HG03432 (cell line): ENCODE measurements at regions not wholly inside any gene's neighbourhood (a gene's known extent, or its start where the extent isn't known, plus 50 kb on each side); places are given as distances from the start of the nearest gene placed in this dataset.

ENCODE experiments used
- ATAC-seq: cut with Tn5 transposase; IDR thresholded peaks from one replicate; pipeline ENCODE4 v1.9.1; 2021; ENCODE audit warnings: mild to moderate bottlenecking, moderate library complexity; ENCODE audit not compliant: unreplicated experiment

DNA sequence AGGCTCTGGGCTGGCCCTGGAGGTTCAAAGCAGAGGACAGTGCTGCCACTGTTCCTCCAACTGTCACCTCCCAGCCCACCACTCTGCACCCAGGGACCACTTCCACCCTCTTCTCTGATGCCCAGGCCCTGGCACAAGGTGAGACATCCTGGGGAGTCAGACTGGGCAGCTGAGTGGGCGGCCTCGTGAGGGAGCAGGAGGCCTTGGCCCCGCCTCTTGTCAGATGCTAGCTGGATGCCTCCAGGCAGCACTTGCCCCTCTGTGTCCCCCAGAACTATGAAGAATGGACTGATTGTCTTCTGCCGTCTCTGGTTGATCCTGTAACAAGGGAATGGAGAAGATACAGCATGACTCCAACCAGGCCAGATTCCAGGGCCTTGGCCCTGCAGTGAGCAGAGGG, 191.0 kb upstream of the LINGO1 start:
- no peak for ATAC-seq

DNA sequence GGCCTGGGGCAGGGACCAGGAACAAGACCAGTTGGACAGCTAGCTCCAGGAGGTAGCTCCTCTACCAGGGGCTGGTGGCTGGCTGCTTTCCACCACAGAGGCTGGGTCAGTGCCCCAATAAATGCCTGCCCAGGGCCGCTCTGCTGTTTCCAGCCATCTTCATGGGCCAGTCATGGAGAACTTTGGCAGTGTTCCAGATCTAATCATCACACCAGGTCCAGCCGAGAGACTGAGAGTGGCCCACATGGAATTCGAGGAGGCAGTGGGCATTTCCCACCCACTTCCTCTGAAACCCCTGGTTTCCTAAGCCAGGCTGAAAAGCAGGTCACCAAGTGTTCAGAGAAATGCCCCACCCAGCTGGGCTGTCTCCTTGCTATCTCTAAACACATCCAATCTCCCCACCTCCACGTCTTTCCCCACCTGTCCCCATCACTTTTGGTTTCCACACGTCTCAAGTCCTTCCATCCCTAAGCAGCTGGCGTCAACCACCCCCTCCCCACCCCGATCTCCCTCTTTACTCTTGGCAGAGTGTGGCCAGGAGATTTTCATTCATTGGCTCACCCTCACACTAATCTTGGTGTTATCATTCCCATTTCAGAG, 190.0 kb upstream of the LINGO1 start:
- ATAC-seq: no peak

DNA sequence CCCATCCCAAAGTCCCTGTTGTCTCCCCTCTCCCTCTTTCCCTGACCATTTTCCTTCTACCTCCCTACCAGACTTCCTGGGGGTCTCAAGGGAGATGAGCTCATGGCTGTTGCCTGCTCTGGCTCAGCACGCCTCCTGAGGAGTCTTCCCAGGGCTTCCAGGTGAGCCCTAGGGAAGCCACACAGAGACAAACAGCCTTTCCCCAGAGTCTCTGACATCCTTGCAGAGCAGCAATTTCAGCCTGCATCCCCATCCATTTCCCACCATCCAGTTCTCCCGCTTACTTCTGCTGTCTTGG, 189.2 kb upstream of the LINGO1 start:
- ATAC-seq: no peak

DNA sequence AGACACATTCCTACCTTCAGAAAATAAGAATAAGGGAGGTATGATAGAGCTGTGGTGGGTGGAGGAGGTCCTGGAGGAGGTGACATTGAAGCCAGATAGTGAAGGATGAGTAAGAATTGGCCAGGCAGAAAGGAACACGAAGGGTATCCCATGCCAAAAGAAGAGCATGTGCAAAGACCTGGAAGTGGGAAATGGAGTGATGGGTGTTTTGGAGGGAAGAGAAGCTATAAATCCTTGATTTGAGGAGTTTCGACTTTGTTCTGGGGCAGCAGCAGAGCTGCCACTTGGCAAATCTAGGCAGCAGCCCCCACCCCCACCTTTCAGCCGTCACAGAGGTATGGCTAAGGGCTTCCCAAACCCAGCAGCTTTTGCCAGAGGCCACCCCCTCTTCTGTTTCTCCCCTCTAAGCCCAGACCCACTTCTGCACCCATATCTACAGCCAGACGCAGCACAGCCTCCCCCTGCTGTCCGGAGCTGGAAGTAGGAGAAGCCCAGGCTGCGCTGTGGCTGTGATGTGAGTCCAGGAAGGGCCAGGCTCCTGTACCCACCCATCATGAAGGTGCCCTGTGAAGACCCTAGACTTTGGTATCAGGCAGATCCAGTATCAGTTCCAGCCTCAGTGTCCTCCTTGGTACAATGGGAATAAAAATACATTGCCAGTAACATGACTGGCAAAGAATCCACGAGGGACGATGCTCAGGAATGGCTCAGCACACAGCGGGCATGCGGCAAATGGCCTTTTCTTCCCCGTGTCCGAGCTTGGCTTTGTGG, 188.7 kb upstream of the LINGO1 start:
- ATAC-seq: no peak

DNA sequence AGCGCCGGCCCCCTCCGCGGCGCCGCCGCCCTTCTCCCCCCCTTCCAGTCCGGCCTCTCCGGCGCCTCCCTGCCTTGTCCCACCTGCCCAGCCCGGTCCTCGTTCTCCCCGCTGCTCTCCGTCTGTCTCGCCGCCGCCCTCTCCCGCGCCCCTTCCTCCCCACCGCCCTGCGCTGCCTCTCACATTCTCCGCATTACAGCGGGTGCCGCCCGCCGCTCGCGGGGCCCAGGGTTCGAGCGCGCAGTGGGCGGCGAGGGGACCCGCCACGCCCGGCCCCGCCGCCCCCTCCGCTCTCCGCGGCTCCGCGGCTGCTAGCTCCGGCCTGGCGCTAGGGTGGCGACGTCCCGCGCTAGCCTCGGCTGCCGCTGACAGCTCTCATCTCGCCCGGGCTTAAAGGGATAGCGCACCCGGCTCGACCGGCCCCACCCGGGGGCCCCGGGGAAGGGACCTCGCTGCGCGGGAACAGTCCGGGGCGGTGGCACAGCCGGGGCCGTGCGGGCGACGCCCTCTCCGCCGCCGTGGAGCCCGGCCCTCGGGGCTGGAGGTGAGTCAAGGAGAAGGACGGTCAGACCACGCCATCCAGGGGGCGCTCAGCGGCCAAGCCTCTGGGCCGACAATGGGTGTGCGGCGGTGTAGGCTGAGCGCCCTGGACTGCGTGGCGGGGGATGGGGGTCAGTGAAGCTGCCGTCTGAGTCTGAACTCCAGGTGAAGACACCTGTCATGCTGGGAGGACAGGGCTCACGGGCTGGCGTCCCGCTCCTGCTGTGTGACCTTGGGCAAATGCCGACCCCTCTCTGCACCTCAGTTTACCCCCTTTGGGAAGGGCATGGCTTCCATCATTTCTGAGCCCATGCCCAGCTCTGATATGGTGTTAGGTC, 187.4 kb upstream of the LINGO1 start:
- ATAC-seq: no peak

DNA sequence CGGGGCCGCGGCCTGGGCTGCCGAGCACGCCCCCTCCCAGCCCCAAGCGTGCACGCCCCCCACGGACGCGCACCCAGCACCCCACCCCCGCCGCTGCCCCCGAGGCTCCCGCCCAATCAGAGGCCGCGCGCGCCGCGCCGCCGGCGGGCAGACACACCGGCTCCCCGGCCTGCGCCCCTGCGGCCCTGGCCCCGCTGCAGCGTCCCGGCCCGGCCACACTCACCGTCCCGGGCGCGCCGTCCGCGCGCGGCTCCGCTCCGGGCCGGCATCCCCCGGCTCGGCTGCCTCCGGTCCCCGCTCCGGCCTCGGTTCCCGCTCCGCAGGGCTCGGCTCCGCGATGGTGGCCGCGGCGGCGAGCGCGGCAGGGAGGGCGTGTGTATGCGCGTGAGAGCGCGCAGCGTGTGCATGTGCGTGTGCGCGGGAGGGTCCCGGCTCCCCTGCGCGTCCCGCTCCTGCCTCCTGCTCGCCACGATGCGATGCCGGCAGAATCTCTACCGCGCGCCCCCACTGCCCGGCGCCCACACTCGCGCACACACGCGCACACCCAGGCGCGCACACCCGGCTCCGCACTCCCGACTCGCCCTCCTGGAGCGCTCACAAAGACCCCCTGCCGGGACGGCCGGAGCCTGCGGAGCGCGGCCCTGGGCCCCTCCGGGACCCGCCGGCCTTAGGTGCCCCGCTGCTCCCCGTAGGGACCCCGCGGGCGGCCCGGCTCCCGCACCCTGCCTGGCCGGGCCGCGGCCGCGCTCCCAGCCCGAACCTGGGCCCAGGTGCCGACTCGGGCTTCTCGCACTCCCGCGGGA, 186.5 kb upstream of the LINGO1 start:
- ATAC-seq: no peak

DNA sequence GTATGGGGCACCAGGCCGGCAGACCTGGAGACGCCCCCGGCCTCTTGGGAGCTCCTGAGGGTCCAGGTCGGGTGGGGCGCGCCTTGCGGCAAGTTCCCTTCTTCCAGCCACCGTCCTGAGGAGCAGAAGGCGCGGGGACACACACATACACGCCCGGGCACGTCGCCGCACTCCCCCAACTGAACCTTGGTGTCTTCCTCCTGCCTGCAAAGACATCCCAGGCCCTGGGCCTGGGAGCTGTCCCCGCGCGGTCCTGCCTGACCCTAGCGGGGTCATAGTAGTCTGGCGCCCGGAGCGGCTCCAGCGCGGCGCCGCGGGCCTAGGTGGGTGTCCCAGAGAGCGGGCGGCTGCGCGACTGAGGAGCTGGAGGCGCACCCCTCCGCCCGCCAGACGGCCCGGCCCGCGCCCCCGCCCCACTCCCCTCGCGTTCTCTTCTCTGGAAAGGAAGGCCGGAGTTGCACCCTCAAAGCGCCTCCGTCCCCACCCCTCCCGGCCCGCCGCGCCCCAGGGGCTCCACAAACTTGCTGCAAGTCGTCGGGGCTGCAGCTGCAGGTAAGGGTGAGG, 185.9 kb upstream of the LINGO1 start:
- ATAC-seq: no peak

DNA sequence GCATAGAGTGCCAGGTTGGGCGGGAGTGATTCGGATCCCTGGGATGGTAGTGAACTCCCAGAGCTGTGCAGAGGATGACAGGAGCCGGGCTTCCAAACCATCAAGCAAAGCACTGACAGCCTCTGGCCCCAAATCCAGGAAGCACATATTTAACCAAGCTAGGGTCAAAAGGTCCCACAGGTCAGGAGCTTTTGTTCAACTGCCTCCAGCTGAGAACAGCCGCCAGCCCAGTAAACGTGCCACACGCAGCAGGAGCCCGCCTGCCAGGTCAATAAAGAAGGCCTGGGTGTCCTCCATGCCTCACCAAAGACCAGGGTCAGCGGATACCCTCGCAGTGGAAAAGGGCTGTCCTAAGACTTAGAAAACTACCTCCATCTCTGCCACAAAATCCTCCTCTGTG, 184.7 kb upstream of the LINGO1 start:
- no peak for ATAC-seq

DNA sequence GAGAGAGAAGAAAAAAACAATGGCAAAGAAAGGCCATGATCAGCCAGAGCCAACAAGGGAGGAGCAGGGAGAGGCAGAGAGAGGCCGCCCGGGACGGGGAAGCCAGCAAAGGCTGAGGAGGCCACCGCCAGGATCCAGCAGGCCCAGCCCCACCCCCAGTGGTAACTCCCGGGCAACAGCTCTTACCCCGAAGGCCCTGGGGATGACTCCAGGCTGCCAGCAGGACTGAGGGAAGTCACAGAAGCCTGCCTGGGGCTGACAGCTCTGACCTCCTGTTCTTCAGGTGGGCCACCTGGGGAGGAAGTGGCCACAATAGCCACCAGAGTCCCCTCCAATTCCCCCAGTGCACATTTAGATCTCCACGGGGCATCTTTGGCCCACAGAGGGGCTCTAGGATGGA, 184.3 kb upstream of the LINGO1 start:
- no peak for ATAC-seq

DNA sequence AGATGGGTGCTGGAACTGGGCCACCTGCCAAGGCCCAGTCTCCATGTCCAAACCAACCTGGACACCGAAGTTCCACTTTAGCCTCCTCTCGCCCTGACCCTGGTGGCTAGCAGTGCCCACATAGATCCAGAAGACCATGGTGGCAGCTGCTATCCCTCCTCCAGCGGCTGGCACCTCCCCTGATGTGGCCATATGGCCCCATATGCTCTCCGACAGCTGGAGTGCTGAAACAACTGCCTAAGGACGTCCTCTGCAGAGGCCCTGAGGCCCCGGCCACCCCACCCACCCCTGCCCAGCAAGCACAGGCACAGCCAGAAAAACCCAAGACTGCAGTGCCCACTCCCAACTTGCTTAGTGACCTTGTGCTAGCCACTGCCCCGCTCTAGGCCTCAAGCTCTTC, 182.3 kb upstream of the LINGO1 start:
- ATAC-seq: no peak

DNA sequence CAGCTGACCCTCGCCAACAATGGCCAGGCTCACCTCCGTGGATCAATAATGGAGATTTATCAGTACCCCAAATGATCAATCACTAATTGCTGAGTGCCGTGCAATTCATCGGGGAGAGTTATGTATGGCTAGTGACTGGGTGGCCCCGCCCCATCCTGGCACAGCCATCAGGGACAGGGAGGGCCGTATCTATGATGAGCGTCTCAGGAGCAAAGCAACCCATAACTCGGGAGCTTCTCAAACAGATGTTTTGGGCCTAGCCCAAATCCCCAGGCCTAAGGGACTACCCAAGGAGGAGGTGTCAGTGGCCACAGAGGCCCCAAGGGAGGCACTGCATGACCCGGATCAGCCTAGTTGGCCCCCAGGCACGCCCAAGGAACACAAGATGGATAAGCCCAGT, 180.0 kb upstream of the LINGO1 start:
- no peak for ATAC-seq

DNA sequence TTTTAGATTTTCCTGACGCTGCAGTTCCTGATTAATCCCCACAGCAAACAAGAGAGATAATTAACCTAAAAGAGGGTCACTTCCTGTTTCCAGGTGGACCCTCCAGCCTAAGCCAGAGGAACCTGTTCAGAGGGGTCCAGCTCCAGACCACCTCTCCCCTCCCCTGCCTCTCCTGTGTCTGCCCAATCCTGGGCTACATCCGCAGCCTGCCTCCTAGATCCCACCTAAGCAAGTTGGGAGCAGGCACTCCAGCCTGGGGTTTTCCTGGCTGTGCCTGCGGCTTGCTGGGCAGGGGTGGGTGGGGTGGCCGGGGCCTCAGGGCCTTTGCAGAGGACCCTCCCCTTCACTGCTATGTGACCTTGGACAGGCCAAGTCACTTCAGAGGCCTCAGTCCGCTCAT, 178.6 kb upstream of the LINGO1 start:
- no peak for ATAC-seq

DNA sequence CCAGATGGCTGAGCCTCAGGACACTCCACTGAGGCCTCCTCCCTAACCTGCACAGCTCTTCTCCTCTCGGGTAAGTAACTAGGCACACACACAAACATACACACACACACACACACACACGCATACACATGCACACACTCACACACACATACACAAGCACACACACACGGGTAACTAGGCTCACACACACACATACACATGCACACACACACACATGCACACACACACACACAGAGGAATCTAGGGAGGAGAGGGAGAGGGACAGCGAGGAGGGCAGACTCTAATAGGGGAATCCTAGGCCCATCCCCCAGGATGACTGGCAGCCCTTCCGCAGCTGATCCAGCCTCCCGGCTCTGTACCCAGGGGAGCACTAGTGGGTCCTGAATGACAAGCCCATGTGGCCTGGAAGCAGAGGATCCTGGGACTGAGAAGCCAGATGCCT, 177.4 kb upstream of the LINGO1 start:
- no peak for ATAC-seq

DNA sequence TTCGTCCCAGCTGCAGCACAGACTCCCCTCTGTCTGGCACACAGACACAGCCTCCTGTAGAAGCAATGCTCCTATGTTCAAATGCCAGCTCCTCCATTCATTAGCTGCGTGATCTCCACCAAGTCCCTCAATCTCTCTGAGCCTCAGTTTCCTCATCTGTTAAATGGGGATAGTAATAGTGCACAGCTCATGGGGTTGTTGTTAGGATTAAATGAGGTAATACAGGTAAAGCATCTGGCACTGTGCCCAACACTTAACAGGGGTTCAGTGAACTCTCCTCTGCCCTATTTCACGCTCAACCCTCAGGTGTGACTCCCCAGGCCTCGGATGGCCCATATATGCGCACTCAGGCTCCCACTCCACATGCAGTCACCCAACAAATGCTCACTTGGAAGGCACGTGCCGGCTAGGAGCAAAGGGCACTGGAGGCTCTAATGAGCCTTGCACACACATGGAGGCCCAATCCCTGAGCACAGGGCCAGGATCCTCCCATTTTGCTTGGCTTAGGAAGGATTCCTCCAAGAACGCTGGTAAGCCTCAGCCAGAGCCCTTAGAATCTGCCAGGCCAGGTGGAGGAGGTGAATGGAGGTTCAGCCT, 176.0 kb upstream of the LINGO1 start:
- no peak for ATAC-seq

DNA sequence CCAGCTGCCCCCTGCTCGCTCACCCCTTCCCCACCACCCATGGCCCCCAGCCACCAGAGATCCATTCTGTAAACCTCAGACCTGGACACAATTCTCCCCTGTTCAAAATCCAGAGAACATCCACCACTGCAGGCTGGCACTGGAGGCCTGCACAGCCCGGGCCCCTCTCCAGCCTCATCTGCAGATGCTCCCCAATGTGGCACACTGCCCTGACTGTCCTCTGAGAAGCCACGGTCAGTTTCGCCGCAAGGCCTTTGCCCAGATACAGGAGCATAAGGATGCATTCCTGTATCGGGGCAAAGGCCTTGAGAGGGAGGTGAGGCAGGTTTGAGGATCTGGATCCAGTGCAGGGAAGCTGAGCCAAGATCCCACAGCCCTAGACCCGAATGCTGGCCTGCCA, 175.4 kb upstream of the LINGO1 start:
- ATAC-seq: no peak

DNA sequence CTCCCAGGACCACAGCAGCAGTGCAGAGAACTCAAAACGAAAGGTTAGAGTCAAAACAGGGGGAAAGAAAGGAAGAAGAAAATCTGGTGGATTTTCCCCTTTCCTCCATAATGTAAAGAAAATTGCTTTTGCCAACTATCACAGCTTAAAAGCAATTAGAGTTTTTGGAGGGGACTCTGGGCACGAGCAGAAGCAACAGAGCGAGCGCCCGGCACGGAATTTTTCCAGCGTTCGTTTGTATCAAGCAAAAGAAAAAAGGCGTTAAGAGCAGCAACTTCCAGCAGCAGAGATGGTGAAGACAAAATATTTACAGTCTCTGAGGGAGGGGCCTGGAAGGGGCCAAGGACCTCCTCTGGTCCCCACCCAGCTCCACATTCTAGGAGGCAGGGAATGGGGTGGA, 174.9 kb upstream of the LINGO1 start:
- ATAC-seq: no peak

DNA sequence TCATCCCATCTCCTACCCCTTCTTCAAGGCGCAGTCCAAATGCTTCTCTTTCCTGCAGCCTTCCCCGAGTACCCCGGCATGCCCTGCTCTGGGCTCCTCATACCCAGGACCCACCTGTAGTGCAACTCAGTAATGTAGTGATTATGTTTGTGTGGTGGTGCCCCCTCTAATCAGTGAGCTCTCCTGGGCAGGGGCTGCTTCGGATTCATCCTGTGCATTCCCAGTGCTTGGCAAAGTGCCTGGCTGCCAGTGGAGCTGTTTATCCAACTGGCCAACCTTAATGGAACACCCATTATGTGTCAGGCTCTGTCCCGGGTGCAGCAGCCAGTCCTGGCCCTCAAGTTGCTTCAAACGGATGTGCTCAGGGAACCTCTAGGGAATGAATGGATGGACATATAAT, 174.4 kb upstream of the LINGO1 start:
- no peak for ATAC-seq

DNA sequence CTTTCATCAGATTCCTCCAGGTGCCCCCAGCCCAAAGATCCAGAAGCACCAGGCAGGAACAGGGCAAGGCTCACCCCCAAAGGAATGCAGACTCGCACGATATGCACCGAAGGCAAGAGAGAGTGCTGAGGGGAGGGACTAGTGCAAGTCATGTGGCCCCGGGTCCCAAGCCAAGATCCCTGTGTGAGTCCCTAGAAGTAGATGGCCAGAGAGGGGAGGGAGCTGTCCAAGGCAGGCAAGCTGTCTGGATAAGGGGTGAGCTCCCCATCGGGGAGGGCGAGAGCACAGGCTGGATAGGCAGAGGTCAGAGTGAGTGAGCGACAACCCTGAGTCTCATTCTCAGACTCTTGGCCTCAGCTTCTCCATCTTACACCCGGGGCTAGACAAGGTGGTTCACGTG, 171.5 kb upstream of the LINGO1 start:
- no peak for ATAC-seq

DNA sequence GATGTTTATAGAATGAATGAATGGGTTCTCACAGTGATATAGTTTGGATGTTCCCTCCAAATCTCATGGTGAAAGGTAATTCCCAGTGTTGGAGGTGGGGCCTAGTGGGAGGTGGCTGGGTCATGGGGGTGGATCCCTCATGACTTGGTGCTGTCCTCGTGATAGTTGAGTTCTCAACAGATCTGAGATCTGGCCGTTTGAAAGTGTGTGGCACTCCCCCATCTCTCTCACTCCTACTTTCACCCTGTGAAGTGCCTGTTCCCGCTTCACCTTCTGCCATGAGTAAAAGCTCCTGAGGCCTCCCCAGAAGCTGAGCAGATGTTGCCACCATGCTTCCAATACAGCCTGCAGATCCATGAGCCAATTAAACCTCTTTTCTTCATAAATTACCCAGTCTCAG, 170.8 kb upstream of the LINGO1 start:
- ATAC-seq: no peak

DNA sequence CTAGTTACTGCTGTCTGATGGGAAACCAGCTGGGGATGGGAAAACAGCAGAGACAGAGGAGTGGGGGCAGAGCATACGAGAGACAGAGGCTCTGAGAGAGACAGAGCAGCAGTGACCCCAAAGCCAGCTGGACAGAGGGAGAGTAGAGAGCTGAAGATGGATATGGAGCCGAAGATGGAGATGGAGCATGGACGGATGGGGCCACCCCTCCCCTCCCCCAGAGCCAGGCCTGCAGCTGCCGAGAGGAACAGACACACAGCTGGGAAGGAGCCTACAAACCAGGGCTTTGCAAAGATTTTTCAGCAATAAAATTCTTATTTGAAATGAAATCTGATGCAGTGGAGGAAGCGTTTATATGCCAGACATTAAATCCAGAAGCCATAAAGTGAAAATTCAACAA, 167.6 kb upstream of the LINGO1 start:
- no peak for ATAC-seq

DNA sequence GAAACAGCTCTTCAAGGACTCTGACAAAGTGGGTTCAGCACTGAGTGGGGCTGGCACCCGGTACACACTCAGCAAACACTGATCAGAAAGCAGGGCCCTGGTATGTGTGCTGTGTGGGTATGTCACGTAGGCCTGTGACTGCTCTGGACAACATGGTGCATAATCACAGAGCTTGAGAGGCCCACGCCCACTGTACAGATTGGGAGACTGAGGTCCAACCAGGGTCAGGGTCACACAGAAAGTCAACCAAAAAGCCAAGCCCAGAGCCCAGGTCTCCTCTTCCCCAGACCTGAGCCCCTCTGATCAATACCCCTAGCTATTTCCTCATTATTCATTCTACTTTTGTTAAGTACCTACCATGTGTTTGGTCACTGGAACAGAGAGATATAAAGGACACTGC, 166.1 kb upstream of the LINGO1 start:
- ATAC-seq: no peak
